ENCODE measurements at regions not wholly inside any gene's neighbourhood (a gene's known extent, or its start where the extent isn't known, plus 50 kb on each side); places are given as distances from the start of the nearest gene placed in this dataset.
A peak's percentile ranks its signal among the peaks of the same experiment; 100 is the strongest.

- ATAC-seq (no peak), FAIRE-seq (no peak), DNase-seq (ENCODE audit: low read depth in 1 of 2, low spot score in 1 of 2) (no peak)
- ChIA-PET POLR2A (no interaction called here), CTCF (interaction anchor here (0.7 kb wide), 1 partner anchor 355 kb away, joined by 3 read pairs; no protein-coding TSS in a partner anchor)
- no peak overlapping the region for H3K4me2 ChIP-seq
- no peak overlapping the region for H3K4me3 ChIP-seq
- 82% methylated on average over 11 of the region's 15 CpGs for WGBS (ENCODE audit: missing lambda C conversion rate)
- no peaks in the 10 kb centered on the region for H3K9me3 ChIP-seq
- H3K4me1 ChIP-seq, result no peaks in the 10 kb centered on the region
- H3K27ac ChIP-seq, result no peak overlapping the region
- no peak for TF ChIP-seq HMGXB4 (CRISPR knock-in tag; IDR thresholded peaks at IDR 0.05; ENCODE audit: borderline replicate concordance)
- TF ChIP-seq ZSCAN20 (CRISPR knock-in tag; IDR thresholded peaks at IDR 0.05), result no peak
- no peak for TF ChIP-seq HDAC2 (IDR thresholded peaks at IDR 0.05)
- no peak for TF ChIP-seq ESRRA (IDR thresholded peaks at IDR 0.05; ENCODE audit: borderline replicate concordance, low read length)
- TF ChIP-seq RARB (CRISPR knock-in tag; IDR thresholded peaks at IDR 0.05), result no peak
- no peak for TF ChIP-seq TP53 (CRISPR knock-in tag; IDR thresholded peaks at IDR 0.05)
- TF ChIP-seq BCL3 (IDR thresholded peaks at IDR 0.05), result no peak
- no peak for TF ChIP-seq E2F6 (IDR thresholded peaks at IDR 0.05; ENCODE audit: borderline replicate concordance, low read depth)
Measured at GRCh38 chr22:44399906-44400762, 87.4 kb upstream of the SHISAL1 start.

GRCh38 chr22:44398856-44399837 is 86.4 kb upstream of the SHISAL1 start:
- Histone ChIP-seq H3K9me3 (no peaks in the 10 kb centered on the region), H3K4me3 (no peak overlapping the region), H3K4me1 (no peaks in the 10 kb centered on the region), H3K27ac (no peak overlapping the region), H3K4me2 (no peak overlapping the region)
- CTCF ChIA-PET, result interaction anchor here (1.3 kb wide), 1 partner anchor 406 kb away, joined by 3 read pairs; no protein-coding TSS in a partner anchor
- POLR2A ChIA-PET, result no interaction called here
- DNase-seq (ENCODE audit: low read depth in 1 of 2, low spot score in 1 of 2) (no peak), FAIRE-seq (no peak), ATAC-seq (no peak)
- no peak for TF ChIP-seq HOXB13 (CRISPR knock-in tag; IDR thresholded peaks at IDR 0.05; ENCODE audit: low read depth)
- TF ChIP-seq ZFP36 (IDR thresholded peaks at IDR 0.05; ENCODE audit: borderline replicate concordance, partially characterized antibody), result peak; percentile 33
- 73% methylated on average over 14 of the region's 19 CpGs for WGBS (ENCODE audit: missing lambda C conversion rate)

- H3K27ac ChIP-seq, result no peak overlapping the region
- no peaks in the 10 kb centered on the region for H3K9me3 ChIP-seq
- ChIA-PET POLR2A (no interaction called here), CTCF (interaction anchor here (1.3 kb wide), 1 partner anchor 404 kb away, joined by 3 read pairs; no protein-coding TSS in a partner anchor)
- peaks cover 10% of the 10 kb centered on the region; the same call in 1 of the 3 replicates for H3K4me1 ChIP-seq
- no peak overlapping the region for H3K4me2 ChIP-seq
- FAIRE-seq (no peak), ATAC-seq (no peak), DNase-seq (ENCODE audit: low read depth in 1 of 2, low spot score in 1 of 2) (no peak)
- 70% methylated on average over 16 of the region's 16 CpGs for WGBS (ENCODE audit: missing lambda C conversion rate)
- no peak overlapping the region for H3K4me3 ChIP-seq
- TF ChIP-seq PHF8 (IDR thresholded peaks at IDR 0.05; ENCODE audit: borderline replicate concordance, low read depth) (no peak), BHLHE40 (IDR thresholded peaks at IDR 0.05; ENCODE audit: low read depth, low read length) (no peak), CEBPB (IDR thresholded peaks at IDR 0.05) (no peak), ELK1 (IDR thresholded peaks at IDR 0.05; ENCODE audit: low read depth, low read length) (no peak), HOXB5 (CRISPR knock-in tag; IDR thresholded peaks at IDR 0.05) (no peak), MYC (IDR thresholded peaks at IDR 0.05; ENCODE audit: borderline replicate concordance, low read length) (no peak), CHD2 (IDR thresholded peaks at IDR 0.05; ENCODE audit: low read length, partially characterized antibody) (no peak), EHF (CRISPR knock-in tag; IDR thresholded peaks at IDR 0.05) (no peak), HOXB13 (CRISPR knock-in tag; IDR thresholded peaks at IDR 0.05; ENCODE audit: low read depth) (no peak), NPAS2 (CRISPR knock-in tag; IDR thresholded peaks at IDR 0.05; ENCODE audit: borderline replicate concordance) (no peak), BCL3 (IDR thresholded peaks at IDR 0.05) (no peak), HOXA7 (CRISPR knock-in tag; IDR thresholded peaks at IDR 0.05) (no peak), MAFK (IDR thresholded peaks at IDR 0.05; ENCODE audit: partially characterized antibody) (no peak)
Measured at GRCh38 chr22:44396727-44397722, 84.3 kb upstream of the SHISAL1 start.
